ENCODE measurements at regions not wholly inside any gene's neighbourhood (a gene's known extent, or its start where the extent isn't known, plus 50 kb on each side); places are given as distances from the start of the nearest gene placed in this dataset.
A peak's percentile ranks its signal among the peaks of the same experiment; 100 is the strongest.

DNA sequence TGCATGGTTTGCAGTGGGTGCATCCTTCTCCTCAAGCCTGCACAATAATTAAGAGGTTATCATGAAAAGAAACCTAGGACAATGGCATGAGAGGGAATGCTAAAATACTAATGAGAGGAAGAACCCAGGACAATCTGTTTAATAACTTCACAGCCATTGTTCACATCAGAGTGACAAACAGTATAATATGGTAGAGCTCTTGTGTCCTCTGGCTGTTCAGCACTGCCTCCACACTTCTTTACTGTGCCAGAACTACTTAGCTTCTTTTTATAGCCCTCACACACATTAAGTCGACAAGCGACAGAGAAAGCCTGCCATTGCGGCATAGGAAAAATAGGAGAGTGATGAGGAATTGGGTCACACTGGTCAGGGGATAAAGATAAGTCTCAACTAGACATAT is 65.0 kb upstream of the MEIS2 start:
- ATAC-seq, result no peak

DNA sequence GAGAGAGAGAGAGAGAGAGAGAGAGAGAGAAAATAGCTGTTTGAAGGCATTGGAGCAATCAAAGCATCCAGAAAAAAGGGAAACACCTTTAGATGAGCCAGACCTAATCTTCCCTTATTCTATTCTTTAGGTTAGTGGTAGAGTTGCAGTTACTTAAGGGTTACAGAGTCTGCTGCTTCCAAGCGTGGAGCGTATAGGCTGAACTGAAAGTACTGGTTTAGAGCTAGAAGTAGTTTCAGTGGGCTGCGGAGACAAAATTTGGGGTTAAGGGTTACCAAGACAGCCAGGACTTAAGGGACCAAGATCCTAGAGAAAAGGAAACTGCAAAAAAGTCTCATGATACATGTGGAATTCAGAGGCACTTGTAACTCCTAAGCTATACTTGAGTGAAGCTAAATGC is 66.1 kb upstream of the MEIS2 start:
- ATAC-seq, result no peak

GRCh38 chr15:37181339-37181738 is 81.0 kb upstream of the MEIS2 start:
- no peak for ATAC-seq

DNA sequence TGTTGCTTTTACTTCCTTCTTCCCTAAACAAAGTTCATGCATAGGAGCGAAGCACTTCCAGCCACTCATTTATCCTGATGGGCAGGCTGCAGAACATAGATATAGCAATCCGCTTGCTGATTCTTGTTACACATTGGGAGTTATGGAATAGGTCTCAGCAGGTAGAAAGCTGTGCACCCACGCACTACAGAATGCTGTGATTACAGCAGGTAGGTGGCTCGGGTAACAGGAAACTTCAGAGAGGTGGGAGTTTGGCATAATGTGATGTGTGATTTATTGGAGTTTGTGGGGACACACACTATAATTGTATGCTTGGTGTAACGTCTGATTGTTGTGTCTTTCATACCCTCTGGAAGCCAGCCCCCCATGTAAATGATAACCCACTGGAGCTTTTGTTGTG is 99.2 kb upstream of the MEIS2 start:
- ATAC-seq, result no peak

DNA sequence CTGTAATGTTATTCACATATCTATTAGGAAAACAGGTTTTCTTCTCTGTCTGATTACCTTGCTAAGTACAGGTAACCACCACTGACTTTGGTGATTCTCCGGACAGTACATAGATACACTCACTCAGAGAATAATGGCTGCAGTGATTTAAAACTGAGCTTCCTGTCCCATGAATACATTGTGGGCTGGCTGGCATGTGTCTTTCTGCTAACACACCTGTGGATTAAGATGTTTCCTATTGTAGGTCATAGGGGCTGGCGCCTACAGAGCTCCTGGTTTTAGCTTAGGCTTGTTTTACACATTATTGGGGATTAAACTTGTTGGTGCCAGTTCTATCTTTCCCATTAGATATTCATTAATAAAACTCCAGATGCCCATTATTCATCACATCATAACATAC is 102.7 kb upstream of the MEIS2 start:
- peak; percentile 45 for ATAC-seq

DNA sequence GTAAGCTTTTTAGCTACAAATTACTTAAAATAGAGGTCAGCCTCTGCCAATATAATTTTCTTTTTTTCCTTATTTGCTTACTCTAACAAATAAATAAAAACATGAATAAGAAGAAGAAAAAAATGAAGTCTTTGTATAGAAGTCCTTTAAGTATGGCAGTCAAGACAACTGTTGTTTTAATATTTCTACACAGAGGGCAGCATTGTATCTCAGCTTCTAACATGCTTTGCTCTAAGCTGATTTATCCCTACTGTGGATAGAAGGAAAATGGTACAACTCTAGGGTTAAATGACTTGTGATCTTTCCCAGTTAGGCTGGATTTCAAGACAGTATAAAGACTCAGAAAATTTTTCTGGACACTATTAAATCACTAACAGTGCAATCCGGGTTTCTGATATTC is 104.3 kb upstream of the MEIS2 start:
- no peak for ATAC-seq

- no peak for ATAC-seq
Observed at GRCh38 chr15:37206690-37207089, 106.3 kb upstream of the MEIS2 start.

- no peak for ATAC-seq
Observed at GRCh38 chr15:37208146-37209040, 108.0 kb upstream of the MEIS2 start.

DNA sequence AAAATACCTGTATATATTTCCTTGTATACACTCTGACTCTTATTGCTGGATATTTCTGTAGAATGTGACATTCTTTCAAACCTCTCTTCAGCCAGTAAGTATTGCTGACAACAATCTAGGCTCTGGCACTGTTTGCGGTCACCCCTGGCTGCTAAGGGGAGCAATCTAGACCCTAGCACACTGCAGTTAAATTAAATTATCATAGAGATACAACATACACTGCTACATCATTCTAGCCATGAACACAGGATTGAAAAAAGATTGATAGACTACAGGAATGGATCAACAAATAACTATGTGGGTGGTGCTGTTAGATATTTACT is 108.7 kb upstream of the MEIS2 start:
- ATAC-seq, result no peak

DNA sequence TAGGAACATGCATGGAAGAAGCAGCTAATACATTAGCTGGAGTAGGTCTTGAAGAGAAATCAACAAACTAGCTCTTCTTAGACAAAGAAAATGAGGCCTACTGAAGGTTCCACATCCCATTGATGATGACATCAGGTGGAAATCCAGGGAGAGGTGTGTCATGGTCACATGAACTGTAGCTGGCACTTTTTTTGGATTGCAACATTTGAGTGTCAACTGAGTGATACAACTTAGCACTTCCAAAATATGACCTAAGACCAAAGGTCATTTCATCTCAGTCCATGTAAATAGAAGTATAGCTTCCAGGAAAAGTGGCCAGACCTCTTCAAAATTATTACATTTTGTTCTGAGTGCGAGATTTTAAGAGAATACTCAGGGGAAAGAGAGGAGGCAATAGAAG is 117.2 kb upstream of the MEIS2 start:
- peak; percentile 41 for ATAC-seq

- no peak for ATAC-seq
Observed at GRCh38 chr15:37218351-37218916, 118.1 kb upstream of the MEIS2 start.

GRCh38 chr15:37219211-37219701 is 118.9 kb upstream of the MEIS2 start:
- no peak for ATAC-seq

GRCh38 chr15:37220949-37221670 is 120.8 kb upstream of the MEIS2 start:
- ATAC-seq, result no peak

DNA sequence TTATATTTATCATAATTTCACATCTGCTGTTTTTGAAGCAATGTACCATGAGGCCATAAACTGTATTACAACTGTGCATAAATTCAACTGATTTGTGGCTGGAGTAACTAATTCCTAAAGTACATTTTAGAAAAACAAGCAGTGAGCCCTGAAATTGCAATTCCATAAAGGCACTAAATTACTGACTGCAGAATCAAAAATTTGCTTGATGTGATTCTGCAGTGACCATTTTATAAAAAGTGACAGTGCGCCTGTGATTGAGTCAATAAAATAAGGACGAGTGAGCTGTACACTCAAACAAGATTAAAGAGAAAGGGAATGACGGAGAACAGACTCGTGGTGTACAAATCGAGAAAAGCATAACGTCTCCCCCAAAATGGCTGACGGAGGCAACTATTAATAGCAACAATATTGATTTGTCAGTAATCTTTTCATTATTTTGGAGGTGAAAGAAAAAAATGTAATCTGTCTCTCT is 121.4 kb upstream of the MEIS2 start:
- ATAC-seq, result no peak

- ATAC-seq, result no peak
Observed at GRCh38 chr15:37223089-37223488, 122.7 kb upstream of the MEIS2 start.

- ATAC-seq, result no peak
Observed at GRCh38 chr15:37229855-37230619, 129.7 kb upstream of the MEIS2 start.

DNA sequence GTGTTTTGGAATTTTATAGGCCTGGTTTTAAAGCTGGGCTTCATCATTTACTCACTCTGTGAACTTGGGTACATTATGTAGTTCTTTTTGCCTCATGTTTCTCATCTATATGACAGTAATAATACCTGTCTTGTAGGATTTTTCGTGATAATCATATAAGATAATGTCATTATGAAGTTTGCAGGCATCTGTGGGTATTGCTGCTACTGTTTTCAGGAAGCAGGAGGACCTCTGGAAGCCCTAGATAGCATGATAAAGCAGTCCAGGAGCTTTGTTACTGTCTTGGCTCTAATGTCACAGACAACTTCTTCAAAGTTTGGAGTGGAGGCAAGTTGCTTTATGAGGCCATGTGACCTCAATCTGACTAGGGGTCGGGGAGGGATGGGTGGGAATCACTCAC is 145.0 kb upstream of the MEIS2 start:
- ATAC-seq, result no peak

GRCh38 chr15:37246065-37246464 is 145.7 kb upstream of the MEIS2 start:
- no peak for ATAC-seq

DNA sequence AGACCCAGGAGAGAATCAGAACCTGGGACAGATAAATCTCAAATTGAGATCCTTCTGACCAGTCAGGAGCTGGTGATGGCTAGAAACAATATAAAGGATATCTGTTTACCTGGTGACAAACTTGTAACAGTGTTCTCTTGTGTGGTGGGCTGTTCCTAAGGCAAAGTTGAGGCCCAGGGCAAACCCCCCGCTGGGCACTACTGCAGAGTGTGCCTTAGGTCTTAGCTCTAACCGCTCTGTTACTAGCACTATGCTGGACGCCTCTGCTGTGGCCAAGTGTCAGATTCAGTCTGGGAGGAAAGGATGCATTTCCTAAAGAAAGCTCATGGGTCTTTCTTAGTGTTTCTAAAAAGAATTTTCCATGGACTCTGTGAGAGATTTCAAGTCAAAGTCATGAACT is 146.5 kb upstream of the MEIS2 start:
- no peak for ATAC-seq

GRCh38 chr15:37249249-37249648 is 148.9 kb upstream of the MEIS2 start:
- no peak for ATAC-seq

DNA sequence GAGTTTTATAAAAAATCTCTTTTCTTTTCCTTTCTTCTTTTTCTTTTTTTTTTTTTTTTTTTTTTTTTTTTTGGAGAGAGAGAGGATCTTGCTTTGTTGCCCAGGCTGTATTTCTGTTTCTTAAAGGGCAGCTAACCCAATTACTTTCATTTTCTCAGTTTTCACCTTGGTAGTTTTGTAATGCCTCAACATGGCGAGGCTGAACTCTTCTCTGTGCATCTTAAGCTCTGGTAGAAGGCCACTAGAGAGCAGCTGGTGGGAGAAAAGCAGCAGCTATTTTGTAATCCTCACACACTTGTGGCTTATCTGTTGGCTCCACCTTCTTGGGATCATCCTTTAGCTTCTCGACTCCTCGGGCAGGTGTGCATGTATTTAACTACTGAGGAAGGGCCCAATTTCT is 152.2 kb upstream of the MEIS2 start:
- ATAC-seq, result no peak

DNA sequence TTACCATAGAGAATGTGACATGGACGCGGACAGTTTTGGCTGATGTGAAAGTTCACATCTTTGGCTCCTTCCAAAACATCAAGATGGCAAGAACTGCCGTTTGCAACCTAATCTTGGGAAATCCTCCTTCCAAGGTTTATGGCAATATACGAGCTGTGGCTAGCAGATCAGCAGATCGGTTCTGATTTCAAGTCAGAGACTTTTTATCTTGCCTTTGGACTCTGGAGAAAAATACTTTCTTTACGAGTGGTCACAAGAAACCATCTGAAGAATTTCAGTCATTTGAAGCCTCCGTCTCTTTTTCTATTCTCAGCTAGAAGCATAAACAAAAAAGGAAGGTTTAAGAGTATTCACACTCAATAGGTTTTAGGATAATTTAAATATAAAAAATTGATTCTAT is 153.5 kb upstream of the MEIS2 start:
- no peak for ATAC-seq

GRCh38 chr15:37260255-37260654 is 159.9 kb upstream of the MEIS2 start:
- ATAC-seq, result no peak

Data from esophagus mucosa (tissue), 1 donor.